HG03139 (cell line): ENCODE measurements at regions not wholly inside any gene's neighbourhood (a gene's known extent, or its start where the extent isn't known, plus 50 kb on each side); places are given as distances from the start of the nearest gene placed in this dataset.

Experiments
- ATAC-seq: cut with Tn5 transposase; IDR thresholded peaks from one replicate; pipeline ENCODE4 v1.9.1; 2021; ENCODE audit not compliant: unreplicated experiment

GRCh38 chrX:46305431-46305830, 239.8 kb downstream of the ZNF674 start:
- ATAC-seq, result no peak

- ATAC-seq, result no peak
Measured at GRCh38 chrX:46301903-46302302, 243.3 kb downstream of the ZNF674 start.

GRCh38 chrX:46298821-46299220, 246.4 kb downstream of the ZNF674 start:
- ATAC-seq, result no peak

- ATAC-seq, result no peak
Measured at GRCh38 chrX:46295963-46296362, 249.3 kb downstream of the ZNF674 start.

- ATAC-seq, result no peak
Measured at GRCh38 chrX:46294234-46294633, 251.0 kb downstream of the ZNF674 start.

- no peak for ATAC-seq
Measured at GRCh38 chrX:46279925-46280313, 265.3 kb downstream of the ZNF674 start.

GRCh38 chrX:46279214-46279924, 265.9 kb downstream of the ZNF674 start:
- no peak for ATAC-seq

GRCh38 chrX:46278572-46278971, 266.6 kb downstream of the ZNF674 start:
- ATAC-seq, result no peak

GRCh38 chrX:46268412-46268811, 276.8 kb downstream of the ZNF674 start:
- ATAC-seq, result no peak

GRCh38 chrX:46263494-46263893, 281.7 kb downstream of the ZNF674 start:
- no peak for ATAC-seq

- no peak for ATAC-seq
Measured at GRCh38 chrX:46262304-46262703, 282.9 kb downstream of the ZNF674 start.

GRCh38 chrX:46260499-46260898, 284.7 kb downstream of the ZNF674 start:
- ATAC-seq, result no peak

GRCh38 chrX:46258356-46258755, 286.9 kb downstream of the ZNF674 start:
- ATAC-seq, result no peak

GRCh38 chrX:46257451-46257879, 287.8 kb downstream of the ZNF674 start:
- ATAC-seq, result no peak

- ATAC-seq, result no peak
Measured at GRCh38 chrX:46256875-46257274, 288.3 kb downstream of the ZNF674 start.

GRCh38 chrX:46255046-46255445, 290.2 kb downstream of the ZNF674 start:
- no peak for ATAC-seq

GRCh38 chrX:46254641-46255040, 290.6 kb downstream of the ZNF674 start:
- no peak for ATAC-seq

- no peak for ATAC-seq
Measured at GRCh38 chrX:46251755-46252154, 293.5 kb downstream of the ZNF674 start.

- ATAC-seq, result no peak
Measured at GRCh38 chrX:46250151-46250550, 295.1 kb downstream of the ZNF674 start.

GRCh38 chrX:46247456-46247855, 297.8 kb downstream of the ZNF674 start:
- ATAC-seq, result no peak

- no peak for ATAC-seq
Measured at GRCh38 chrX:46244451-46244850, 300.8 kb downstream of the ZNF674 start.

GRCh38 chrX:46236411-46236810, 308.8 kb downstream of the ZNF674 start:
- no peak for ATAC-seq

GRCh38 chrX:46235778-46236177, 309.4 kb downstream of the ZNF674 start:
- no peak for ATAC-seq
